GM23338 (cell line): ENCODE measurements at regions not wholly inside any gene's neighbourhood (a gene's known extent, or its start where the extent isn't known, plus 50 kb on each side); places are given as distances from the start of the nearest gene placed in this dataset.

Experiments
- EZH2 ChIP-seq: fragments of 200-600 bp; sonication (generic); IDR thresholded peaks from one replicate; pipeline ENCODE4 v1.8.0; 2017; ENCODE audit warnings: antibody characterized with exemption, mild to moderate bottlenecking, low read depth; ENCODE audit not compliant: unreplicated experiment
- TF ChIP-seq, protein P1 (sequence below): IDR thresholded peaks from one replicate; pipeline ENCODE4 v1.6.1; 2018; ENCODE audit warnings: antibody characterized with exemption; ENCODE audit not compliant: unreplicated experiment
- TF ChIP-seq, protein P2 (sequence below), 2 experiments: fragments of 200-600 bp in 1 of 2; sonication (generic) in 1 of 2; conservative IDR thresholded peaks; 2 replicates each; pipeline versions ENCODE4 v1.5.1 to v1.6.1; 2016 to 2017; ENCODE audit warnings: antibody characterized with exemption in 2 of 2, low read depth in 2 of 2, mild to moderate bottlenecking in 2 of 2, moderate library complexity in 1 of 2

DNA sequence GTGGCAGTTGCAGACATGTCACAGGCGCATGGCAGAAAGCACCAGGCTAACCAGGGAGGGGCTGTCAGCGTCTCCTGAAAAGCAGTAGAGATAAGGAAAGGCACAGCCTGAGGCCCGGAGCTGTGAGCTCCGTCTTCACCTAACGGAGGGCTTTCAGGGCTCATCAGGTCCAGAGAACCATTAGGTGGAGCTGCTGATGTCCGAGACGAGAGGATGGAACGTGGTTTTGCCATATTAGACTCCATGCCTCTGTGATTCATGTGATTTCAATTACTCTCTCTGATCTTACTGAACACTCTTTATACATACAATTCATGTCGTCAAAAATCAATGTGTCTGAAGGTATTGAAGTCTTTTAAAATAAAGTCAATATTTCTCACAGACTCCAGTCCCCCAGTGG lies 120.3 kb upstream of the RAB6C start:
- TF ChIP-seq, protein P1, sequence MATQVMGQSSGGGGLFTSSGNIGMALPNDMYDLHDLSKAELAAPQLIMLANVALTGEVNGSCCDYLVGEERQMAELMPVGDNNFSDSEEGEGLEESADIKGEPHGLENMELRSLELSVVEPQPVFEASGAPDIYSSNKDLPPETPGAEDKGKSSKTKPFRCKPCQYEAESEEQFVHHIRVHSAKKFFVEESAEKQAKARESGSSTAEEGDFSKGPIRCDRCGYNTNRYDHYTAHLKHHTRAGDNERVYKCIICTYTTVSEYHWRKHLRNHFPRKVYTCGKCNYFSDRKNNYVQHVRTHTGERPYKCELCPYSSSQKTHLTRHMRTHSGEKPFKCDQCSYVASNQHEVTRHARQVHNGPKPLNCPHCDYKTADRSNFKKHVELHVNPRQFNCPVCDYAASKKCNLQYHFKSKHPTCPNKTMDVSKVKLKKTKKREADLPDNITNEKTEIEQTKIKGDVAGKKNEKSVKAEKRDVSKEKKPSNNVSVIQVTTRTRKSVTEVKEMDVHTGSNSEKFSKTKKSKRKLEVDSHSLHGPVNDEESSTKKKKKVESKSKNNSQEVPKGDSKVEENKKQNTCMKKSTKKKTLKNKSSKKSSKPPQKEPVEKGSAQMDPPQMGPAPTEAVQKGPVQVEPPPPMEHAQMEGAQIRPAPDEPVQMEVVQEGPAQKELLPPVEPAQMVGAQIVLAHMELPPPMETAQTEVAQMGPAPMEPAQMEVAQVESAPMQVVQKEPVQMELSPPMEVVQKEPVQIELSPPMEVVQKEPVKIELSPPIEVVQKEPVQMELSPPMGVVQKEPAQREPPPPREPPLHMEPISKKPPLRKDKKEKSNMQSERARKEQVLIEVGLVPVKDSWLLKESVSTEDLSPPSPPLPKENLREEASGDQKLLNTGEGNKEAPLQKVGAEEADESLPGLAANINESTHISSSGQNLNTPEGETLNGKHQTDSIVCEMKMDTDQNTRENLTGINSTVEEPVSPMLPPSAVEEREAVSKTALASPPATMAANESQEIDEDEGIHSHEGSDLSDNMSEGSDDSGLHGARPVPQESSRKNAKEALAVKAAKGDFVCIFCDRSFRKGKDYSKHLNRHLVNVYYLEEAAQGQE: no peak
- TF ChIP-seq, protein P2, sequence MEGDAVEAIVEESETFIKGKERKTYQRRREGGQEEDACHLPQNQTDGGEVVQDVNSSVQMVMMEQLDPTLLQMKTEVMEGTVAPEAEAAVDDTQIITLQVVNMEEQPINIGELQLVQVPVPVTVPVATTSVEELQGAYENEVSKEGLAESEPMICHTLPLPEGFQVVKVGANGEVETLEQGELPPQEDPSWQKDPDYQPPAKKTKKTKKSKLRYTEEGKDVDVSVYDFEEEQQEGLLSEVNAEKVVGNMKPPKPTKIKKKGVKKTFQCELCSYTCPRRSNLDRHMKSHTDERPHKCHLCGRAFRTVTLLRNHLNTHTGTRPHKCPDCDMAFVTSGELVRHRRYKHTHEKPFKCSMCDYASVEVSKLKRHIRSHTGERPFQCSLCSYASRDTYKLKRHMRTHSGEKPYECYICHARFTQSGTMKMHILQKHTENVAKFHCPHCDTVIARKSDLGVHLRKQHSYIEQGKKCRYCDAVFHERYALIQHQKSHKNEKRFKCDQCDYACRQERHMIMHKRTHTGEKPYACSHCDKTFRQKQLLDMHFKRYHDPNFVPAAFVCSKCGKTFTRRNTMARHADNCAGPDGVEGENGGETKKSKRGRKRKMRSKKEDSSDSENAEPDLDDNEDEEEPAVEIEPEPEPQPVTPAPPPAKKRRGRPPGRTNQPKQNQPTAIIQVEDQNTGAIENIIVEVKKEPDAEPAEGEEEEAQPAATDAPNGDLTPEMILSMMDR (conservative IDR thresholded peaks at IDR 0.05; ENCODE audit: low read depth in 2 of 2): peak in 1 of 2 experiments; percentile 36; a peak in 2 of 4 replicates
- TF ChIP-seq EZH2: no peak
